ENCODE measurements at regions not wholly inside any gene's neighbourhood (a gene's known extent, or its start where the extent isn't known, plus 50 kb on each side); places are given as distances from the start of the nearest gene placed in this dataset.

DNA sequence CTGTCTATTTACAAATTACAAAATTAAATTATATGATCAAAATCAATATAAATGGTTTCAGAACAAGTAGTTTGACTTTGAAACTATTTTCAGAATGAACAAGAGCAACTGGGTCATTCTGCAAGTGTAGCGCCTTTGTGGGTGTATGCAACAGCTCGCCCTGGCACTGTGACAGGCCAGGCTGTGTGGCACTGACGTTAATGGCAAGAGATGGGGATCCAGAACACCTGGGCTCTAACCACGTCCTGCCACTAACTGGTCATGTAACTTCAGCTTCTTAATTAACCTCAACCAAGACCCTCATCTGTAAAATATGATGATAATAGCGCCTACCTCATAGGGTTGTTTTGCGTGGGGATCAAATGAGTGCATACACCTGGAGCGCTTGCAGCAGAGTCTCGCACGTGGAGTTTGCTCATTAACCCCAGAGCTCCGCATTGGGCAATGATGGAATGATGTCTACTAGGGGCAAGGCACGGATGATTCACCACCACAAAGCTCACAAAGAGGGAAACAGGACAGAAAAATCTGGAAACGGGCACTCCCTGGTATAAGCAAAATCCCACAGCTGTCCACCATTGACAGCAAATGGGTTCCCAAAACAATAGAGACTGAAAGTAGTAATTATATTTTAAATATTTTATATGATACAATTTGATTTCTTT is 639.4 kb downstream of the SEMA5A start:
- DNase-seq (ENCODE audit: low read depth in 2 of 2) = no peak

GRCh38 chr5:8907168-8907868 is 638.6 kb downstream of the SEMA5A start:
- no peak for DNase-seq (ENCODE audit: low read depth in 2 of 2)

- DNase-seq (ENCODE audit: low read depth in 2 of 2) = no peak
Measured at GRCh38 chr5:8908055-8908683, 637.7 kb downstream of the SEMA5A start.

DNA sequence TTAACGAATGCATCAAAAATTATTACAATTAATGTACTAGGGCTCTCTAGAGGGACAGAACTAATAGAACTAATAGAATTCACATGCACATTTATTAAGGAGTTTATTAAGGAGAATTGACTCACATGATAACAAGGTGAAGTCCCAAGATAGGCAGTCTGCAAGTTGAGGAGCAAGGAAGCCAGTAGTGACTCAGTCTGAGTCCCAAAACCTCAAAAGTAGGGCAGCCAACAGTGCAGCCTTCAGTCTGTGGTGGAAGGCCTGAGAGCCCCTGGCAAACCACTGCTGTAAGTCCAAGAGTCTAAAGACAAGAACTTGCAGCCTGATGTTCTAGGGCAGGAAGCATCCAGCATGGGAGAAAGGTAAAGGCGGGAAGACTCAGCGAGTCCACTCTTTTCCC is 633.8 kb downstream of the SEMA5A start:
- no peak for DNase-seq (ENCODE audit: low read depth in 2 of 2)

DNA sequence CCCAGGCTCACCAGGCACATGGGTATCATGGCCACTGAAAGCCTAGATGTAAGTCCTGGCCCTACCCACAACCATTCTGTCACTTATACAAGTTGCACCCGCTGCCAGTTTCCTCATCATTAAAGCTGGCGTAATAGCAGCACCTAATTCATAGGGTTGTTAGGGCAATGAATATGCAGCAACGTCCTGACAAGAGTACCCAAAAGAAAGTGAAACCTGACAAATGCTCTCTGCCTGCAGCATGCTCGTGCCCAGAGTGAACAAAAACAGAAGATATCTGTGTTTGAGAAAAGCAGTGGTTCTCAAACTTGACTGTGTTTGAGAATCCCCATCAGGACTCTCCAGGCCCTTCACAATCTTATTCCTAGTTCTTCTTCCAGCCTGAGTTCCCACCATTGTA is 632.4 kb downstream of the SEMA5A start:
- no peak for DNase-seq (ENCODE audit: low read depth in 2 of 2)

DNA sequence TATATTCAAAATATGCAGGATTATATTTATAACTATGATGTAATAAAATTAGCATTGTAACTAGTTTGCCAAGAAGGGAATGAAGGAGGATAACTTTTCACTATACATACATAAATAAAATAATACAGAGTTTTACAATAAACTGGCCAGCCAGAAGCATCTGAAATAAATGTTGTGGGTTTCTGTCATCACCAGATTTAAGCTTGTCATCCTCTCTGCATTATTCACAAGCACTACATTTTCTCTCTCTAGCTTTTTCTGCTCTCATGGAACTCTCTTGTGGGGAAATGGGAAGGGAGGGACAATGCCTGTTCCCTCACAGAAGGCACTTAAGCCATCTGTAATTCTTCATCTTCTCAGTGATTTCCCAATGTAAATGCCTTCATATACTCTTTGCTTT is 626.8 kb downstream of the SEMA5A start:
- no peak for DNase-seq (ENCODE audit: low read depth in 2 of 2)

DNA sequence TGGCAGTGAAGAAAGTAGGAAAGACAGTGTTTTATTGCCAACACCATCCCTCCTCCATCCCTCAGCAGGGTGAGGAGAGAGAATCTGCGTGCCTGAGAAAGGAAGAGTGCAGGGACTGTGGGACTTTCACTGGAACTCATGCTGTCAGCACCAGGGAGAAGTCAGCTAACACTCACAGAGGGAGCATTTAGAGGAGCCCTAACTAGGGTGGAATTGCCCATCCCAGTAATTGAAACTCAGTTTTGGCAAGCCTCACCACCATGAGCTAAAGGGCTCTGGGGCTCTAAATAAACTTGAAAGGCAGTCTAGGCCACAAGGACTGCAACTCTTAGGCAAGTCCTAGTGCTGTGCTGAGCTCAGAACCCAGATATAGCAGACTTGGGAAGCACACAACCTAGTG is 622.3 kb downstream of the SEMA5A start:
- DNase-seq (ENCODE audit: low read depth in 2 of 2) = no peak

GRCh38 chr5:8924054-8924793 is 621.7 kb downstream of the SEMA5A start:
- no peak for DNase-seq (ENCODE audit: low read depth in 2 of 2)

DNA sequence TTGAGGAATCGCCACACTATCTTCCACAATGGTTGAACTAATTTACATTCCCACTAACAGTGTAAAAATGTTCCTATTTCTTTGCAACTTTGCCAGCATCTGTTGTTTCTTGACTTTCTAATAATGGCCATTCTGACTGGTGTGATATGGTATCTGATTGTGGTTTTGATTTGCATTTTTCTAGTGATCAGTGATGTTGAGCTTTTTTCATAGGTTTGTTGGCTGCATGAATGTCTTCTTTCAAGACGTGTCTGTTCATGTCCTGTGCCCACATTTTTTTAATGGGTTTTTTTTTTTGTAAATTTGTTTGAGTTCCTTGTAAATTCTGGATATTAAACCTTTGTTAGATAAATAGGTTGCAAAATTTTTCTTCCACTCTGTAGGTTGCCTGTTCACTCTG is 615.9 kb downstream of the SEMA5A start:
- DNase-seq (ENCODE audit: low read depth in 2 of 2) = no peak

GRCh38 chr5:8934455-8934854 is 611.4 kb downstream of the SEMA5A start:
- DNase-seq (ENCODE audit: low read depth in 2 of 2) = no peak

DNA sequence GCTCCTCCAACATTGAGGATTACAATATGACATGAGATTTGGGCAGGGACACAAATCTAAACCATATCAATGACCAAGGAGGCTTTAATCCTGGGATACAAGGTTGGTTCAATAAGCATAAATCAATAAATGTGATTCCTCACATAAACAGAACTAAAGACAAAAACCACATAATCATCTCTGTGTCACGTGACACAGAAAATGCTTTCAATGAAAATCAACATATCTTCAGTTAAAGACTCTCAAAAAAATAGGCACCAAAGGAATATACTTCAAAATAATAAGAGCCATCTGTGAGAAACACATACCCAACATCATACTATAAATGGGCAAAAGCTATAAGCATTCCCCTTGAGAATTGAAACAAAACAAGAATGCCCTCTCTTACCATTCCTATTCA is 604.9 kb downstream of the SEMA5A start:
- DNase-seq (ENCODE audit: low read depth in 2 of 2) = no peak

DNA sequence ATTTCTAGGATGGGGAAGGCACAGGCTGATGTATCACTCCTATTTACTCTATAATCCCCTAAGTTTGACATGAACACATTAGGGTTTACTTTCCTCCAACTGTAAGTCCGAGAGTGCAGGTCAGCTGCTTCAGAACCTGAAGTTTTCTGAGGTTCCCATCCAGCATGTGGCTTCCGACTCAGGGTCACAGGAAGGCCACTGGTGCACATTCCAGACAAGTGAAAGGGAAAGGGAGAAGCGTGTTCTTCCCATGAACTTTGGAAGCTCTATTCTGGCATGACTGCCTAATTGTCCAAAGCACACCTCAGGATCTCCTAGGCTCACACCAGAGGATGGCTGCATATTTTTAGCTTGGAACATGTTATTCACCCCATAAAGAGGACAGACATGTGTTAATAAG is 602.6 kb downstream of the SEMA5A start:
- DNase-seq (ENCODE audit: low read depth in 2 of 2) = no peak

DNA sequence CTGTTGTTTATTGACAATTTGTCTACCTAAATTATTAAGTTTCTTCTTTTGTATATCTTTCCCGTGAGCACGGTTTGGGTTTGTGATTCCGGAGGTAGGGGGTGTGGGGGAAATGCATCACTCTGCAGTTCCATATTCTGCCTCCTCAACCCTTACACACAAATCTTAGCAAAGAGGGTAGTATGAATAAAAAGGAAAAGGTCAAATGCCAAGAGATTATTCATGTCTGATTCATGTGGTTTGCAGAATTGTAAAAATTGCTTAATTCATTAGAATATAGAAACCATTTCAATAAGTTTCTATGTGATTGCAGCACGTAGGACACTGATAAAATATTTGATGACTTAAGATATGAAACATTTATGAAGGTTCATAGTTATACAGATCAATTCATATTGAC is 601.9 kb downstream of the SEMA5A start:
- no peak for DNase-seq (ENCODE audit: low read depth in 2 of 2)

GRCh38 chr5:8945972-8946371 is 599.9 kb downstream of the SEMA5A start:
- no peak for DNase-seq (ENCODE audit: low read depth in 2 of 2)

DNA sequence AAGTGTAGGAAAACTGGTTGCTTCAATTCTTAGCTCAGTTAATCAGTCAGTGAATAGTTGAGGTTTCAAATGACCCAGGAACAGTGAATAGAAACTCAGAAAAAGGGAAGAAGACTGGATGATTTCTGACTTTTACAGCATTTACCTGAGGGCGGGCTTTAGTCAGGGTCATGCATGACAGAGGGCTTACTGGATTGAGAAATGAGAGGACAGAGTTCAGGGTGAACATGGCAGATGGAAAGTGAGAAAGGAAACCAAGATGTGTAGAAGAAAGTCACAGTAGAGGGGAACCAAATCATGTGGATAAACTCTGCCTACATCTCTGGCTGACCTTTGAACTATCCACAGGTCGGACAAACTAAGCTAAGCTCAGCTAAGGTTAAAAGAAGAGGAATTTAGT is 596.0 kb downstream of the SEMA5A start:
- no peak for DNase-seq (ENCODE audit: low read depth in 2 of 2)

DNA sequence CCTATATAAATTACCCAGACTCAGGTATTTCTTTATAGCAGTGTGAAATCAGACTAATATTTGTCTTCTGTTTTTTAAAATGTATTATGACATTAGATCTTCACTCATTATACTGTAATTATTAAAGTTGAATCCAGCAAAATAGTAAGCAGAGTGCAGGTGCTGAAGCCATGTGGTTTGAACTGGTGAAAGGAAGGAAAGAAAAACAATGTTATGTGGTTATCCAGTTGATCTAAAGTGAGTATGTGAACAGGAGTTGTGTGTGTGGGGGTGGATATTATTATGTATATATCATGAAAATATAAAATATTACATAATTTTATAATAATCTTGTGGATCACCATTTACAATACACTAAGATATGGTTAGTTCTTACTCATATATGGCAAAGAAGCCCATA is 593.7 kb downstream of the SEMA5A start:
- no peak for DNase-seq (ENCODE audit: low read depth in 2 of 2)

GRCh38 chr5:8953016-8953415 is 592.9 kb downstream of the SEMA5A start:
- DNase-seq (ENCODE audit: low read depth in 2 of 2) = no peak

- no peak for DNase-seq (ENCODE audit: low read depth in 2 of 2)
Measured at GRCh38 chr5:8953911-8954438, 591.9 kb downstream of the SEMA5A start.

GRCh38 chr5:8954801-8955200 is 591.1 kb downstream of the SEMA5A start:
- no peak for DNase-seq (ENCODE audit: low read depth in 2 of 2)

- DNase-seq (ENCODE audit: low read depth in 2 of 2) = no peak
Measured at GRCh38 chr5:8956659-8957058, 589.2 kb downstream of the SEMA5A start.

GRCh38 chr5:8958602-8959001 is 587.3 kb downstream of the SEMA5A start:
- DNase-seq (ENCODE audit: low read depth in 2 of 2) = no peak

- DNase-seq (ENCODE audit: low read depth in 2 of 2) = no peak
Measured at GRCh38 chr5:8961219-8961618, 584.7 kb downstream of the SEMA5A start.
